Upper lobe of left lung (tissue), 6 donors: ENCODE measurements at regions not wholly inside any gene's neighbourhood (a gene's known extent, or its start where the extent isn't known, plus 50 kb on each side); places are given as distances from the start of the nearest gene placed in this dataset.

Experiments used
- ATAC-seq, 2 donors: fragments of 200-7000 bp; cut with Tn5 transposase; one replicate each; pipeline ENCODE4 v1.9.1; 2022; ENCODE audit warnings: mild to moderate bottlenecking in 2 of 2, moderate library complexity in 2 of 2; ENCODE audit not compliant: low FRiP score in 2 of 2
- DNase-seq, 2 donors: peaks; one replicate each; pipeline ENCODE4 v3.0.0-alpha.2; 2019 to 2020
- H3K27ac ChIP-seq, 4 donors: fragments of 200-600 bp; sonication (generic); one replicate each; pipeline ENCODE4 v1.5.1; 2016 to 2019
- H3K27me3 ChIP-seq, 4 donors: fragments of 200-600 bp; sonication (generic); one replicate each; pipeline ENCODE4 v1.5.1; 2017 to 2019
- H3K36me3 ChIP-seq, 4 donors: fragments of 200-600 bp; sonication (generic); one replicate each; pipeline ENCODE4 v1.5.1; 2016 to 2019
- H3K4me1 ChIP-seq, 4 donors: fragments of 200-600 bp; sonication (generic); one replicate each; pipeline ENCODE4 v1.5.1; 2018 to 2019
- H3K4me3 ChIP-seq, 4 donors: fragments of 200-600 bp; sonication (generic); one replicate each; pipeline ENCODE4 v1.5.1; 2017 to 2019; ENCODE audit warnings: mild to moderate bottlenecking in 2 of 4, moderate library complexity in 1 of 4
- H3K9me3 ChIP-seq, 4 donors: fragments of 200-600 bp; sonication (generic); one replicate each; pipeline ENCODE4 v1.5.1; 2018 to 2019
- CTCF ChIP-seq, 6 experiments: fragments of 450-650 bp in 4 of 6; fragments of 200-600 bp in 2 of 6; sonication (generic) in 2 of 6; IDR thresholded peaks; one replicate each; pipeline ENCODE4 v1.5.1; 2016 to 2019; ENCODE audit warnings: antibody characterized with exemption in 6 of 6
- EP300 ChIP-seq, 4 donors: sonication (generic); formaldehyde crosslinking; IDR thresholded peaks; one replicate each; pipeline ENCODE4 v1.5.1; 2017; ENCODE audit warnings: antibody characterized with exemption in 4 of 4, control low read depth in 2 of 4
- POLR2A ChIP-seq, 4 donors: fragments of 450-650 bp; IDR thresholded peaks; one replicate each; pipeline ENCODE4 v1.5.1; 2016 to 2017; ENCODE audit warnings: antibody characterized with exemption in 4 of 4, mild to moderate bottlenecking in 2 of 4
- POLR2AphosphoS5 ChIP-seq, 2 donors: sonication (generic); formaldehyde crosslinking; IDR thresholded peaks; one replicate each; pipeline ENCODE4 v1.5.1; 2017; ENCODE audit warnings: antibody characterized with exemption in 2 of 2
- WGBS, 2 donors: methylation state at CpG; one replicate each; pipeline ENCODE4 v1.1.5; 2017 to 2018; 5-methylcytosine and 5-hydroxymethylcytosine counted together
- donor health status: DM: no; HTN: no; CAD: no; lungs with moderate emphysema.
- donor health status: DM: no; HTN: yes; CAD: no; lungs with severe emphysema.

- Histone ChIP-seq H3K36me3 (no peaks in the 10 kb centered on the region), H3K4me1 (peaks cover 8 to 18% (median 13%) of the 10 kb centered on the region in 4 donors), H3K27ac (peak overlapping the region in 2 of 4 donors; percentile 26 to 76), H3K4me3 (no peak overlapping the region), H3K9me3 (no peaks in the 10 kb centered on the region), H3K27me3 (no peaks in the 10 kb centered on the region)
- 70 to 87% methylated on average over 7 to 10 of the region's 10 CpGs for WGBS, 2 donors
- TF ChIP-seq CTCF (IDR thresholded peaks at IDR 0.05) (no peak), POLR2A (IDR thresholded peaks at IDR 0.05) (no peak), EP300 (IDR thresholded peaks at IDR 0.05) (no peak), POLR2AphosphoS5 (IDR thresholded peaks at IDR 0.05) (no peak)
- ATAC-seq (no peak), DNase-seq (no peak)
Observed at GRCh38 chr2:200743042-200743676, 68.6 kb upstream of the BZW1 start.

- H3K36me3 ChIP-seq: no peaks in the 10 kb centered on the region
- 67 to 84% methylated on average over 6 of the region's 6 CpGs for WGBS, 2 donors
- no peak overlapping the region for H3K4me3 ChIP-seq
- no peaks in the 10 kb centered on the region for H3K9me3 ChIP-seq
- DNase-seq: no peak
- ATAC-seq: no peak
- TF ChIP-seq EP300 (IDR thresholded peaks at IDR 0.05) (no peak), CTCF (IDR thresholded peaks at IDR 0.05) (no peak), POLR2A (IDR thresholded peaks at IDR 0.05) (no peak), POLR2AphosphoS5 (IDR thresholded peaks at IDR 0.05) (no peak)
- no peaks in the 10 kb centered on the region for H3K27me3 ChIP-seq
- H3K4me1 ChIP-seq: peaks cover 8 to 18% (median 13%) of the 10 kb centered on the region in 4 donors
- no peak overlapping the region for H3K27ac ChIP-seq
Observed at GRCh38 chr2:200744201-200744602, 67.5 kb upstream of the BZW1 start.

GRCh38 chr2:200746301-200746700 is 65.4 kb upstream of the BZW1 start:
- 96 to 97% methylated on average over 7 of the region's 7 CpGs for WGBS, 2 donors
- TF ChIP-seq POLR2A (IDR thresholded peaks at IDR 0.05) (no peak), CTCF (IDR thresholded peaks at IDR 0.05) (no peak), EP300 (IDR thresholded peaks at IDR 0.05) (no peak), POLR2AphosphoS5 (IDR thresholded peaks at IDR 0.05) (no peak)
- Histone ChIP-seq H3K4me1 (peaks cover 4 to 14% (median 11%) of the 10 kb centered on the region in 4 donors), H3K36me3 (no peaks in the 10 kb centered on the region), H3K9me3 (no peaks in the 10 kb centered on the region), H3K27me3 (no peaks in the 10 kb centered on the region), H3K27ac (no peak overlapping the region), H3K4me3 (no peak overlapping the region)
- ATAC-seq: no peak
- no peak for DNase-seq

GRCh38 chr2:200747668-200748618 is 63.8 kb upstream of the BZW1 start:
- Histone ChIP-seq H3K4me3 (no peak overlapping the region), H3K36me3 (no peaks in the 10 kb centered on the region), H3K4me1 (no peaks in the 10 kb centered on the region), H3K9me3 (no peaks in the 10 kb centered on the region), H3K27ac (peak overlapping the region in 1 of 4 donors; percentile 7), H3K27me3 (no peaks in the 10 kb centered on the region)
- TF ChIP-seq POLR2A (IDR thresholded peaks at IDR 0.05): no peak
- TF ChIP-seq CTCF (IDR thresholded peaks at IDR 0.05): no peak
- no peak for TF ChIP-seq EP300 (IDR thresholded peaks at IDR 0.05)
- no peak for TF ChIP-seq POLR2AphosphoS5 (IDR thresholded peaks at IDR 0.05)
- 49 to 73% methylated on average over 15 to 16 of the region's 16 CpGs for WGBS, 2 donors
- ATAC-seq (peak in 1 of 2 donors; percentile 66), DNase-seq (no peak)
